HepG2 (cell line): ENCODE measurements at regions not wholly inside any gene's neighbourhood (a gene's known extent, or its start where the extent isn't known, plus 50 kb on each side); places are given as distances from the start of the nearest gene placed in this dataset.

Experiments used
- ATAC-seq: fragments of 200-7000 bp; cut with Tn5 transposase; 3 replicates; pipeline ENCODE4 v1.9.1; 2020; ENCODE audit warnings: mild to moderate bottlenecking, moderate library complexity
- BruUV-seq: library from RNA; stranded (reverse); fragments of 400-500 nt; replicated peaks from 2 replicates; lab custom pipeline; 2021; lab: Mats Ljungman, UMichigan
- CTCF ChIA-PET: fragments of 300-600 bp; formaldehyde crosslinking; extraction: SDS; loops from one replicate; lab custom pipeline; 2021; ENCODE audit warnings: low total read pairs, inconsistent platforms, low intra/inter-chr PET ratio; lab: Yijun Ruan, JAX
- POLR2A ChIA-PET: fragments of 350-600 bp; sonication (Branson Sonifier 250); formaldehyde crosslinking; loops from one replicate; lab custom pipeline; 2020; ENCODE audit warnings: antibody characterized with exemption, inconsistent platforms; lab: Yijun Ruan, JAX
- DNase-seq: peaks from one replicate; pipeline ENCODE4 v3.0.0-alpha.2; 2015; ENCODE audit warnings: low spot score
- FAIRE-seq: peaks from 3 replicates; lab custom pipeline; 2011; peaks lifted over from hg19 to GRCh38; lab: Jason Lieb, UNC
- H2AFZ ChIP-seq: one replicate; pipeline ENCODE4 v1.6.1; 2011; ENCODE audit warnings: low read length, inconsistent platforms
- H3K27ac ChIP-seq: fragments of 300-600 bp; 3 replicates; pipeline ENCODE4 v1.8.0; 2011; ENCODE audit warnings: mixed run types, mild to moderate bottlenecking, mixed read lengths, low read length, inconsistent platforms; ENCODE audit not compliant: insufficient read depth; ENCODE audit errors: extremely low read length
- H3K27me3 ChIP-seq, 2 experiments: fragments of 200-600 bp in 1 of 2; 2 replicates in 1 of 2; 3 replicates in 1 of 2; pipeline versions ENCODE4 v1.6.0 to v1.8.0; 2011; ENCODE audit warnings: low read length in 2 of 2, mild to moderate bottlenecking in 2 of 2, moderate library complexity in 2 of 2, inconsistent platforms in 1 of 2; ENCODE audit not compliant: insufficient read depth in 2 of 2, control insufficient read depth in 1 of 2
- H3K36me3 ChIP-seq, 2 experiments: fragments of 200-600 bp in 1 of 2; replicated peaks in 1 of 2; 2 replicates in 1 of 2; 3 replicates in 1 of 2; pipeline versions ENCODE4 v1.5.1 to v1.8.0; 2011; ENCODE audit warnings: low read length in 2 of 2, inconsistent platforms in 1 of 2; ENCODE audit not compliant: insufficient read depth in 2 of 2, control insufficient read depth in 1 of 2
- H3K4me1 ChIP-seq: 2 replicates; pipeline ENCODE4 v1.5.1; 2012; ENCODE audit warnings: low read length, inconsistent platforms; ENCODE audit not compliant: insufficient read depth
- H3K4me2 ChIP-seq: 2 replicates; pipeline ENCODE4 v1.6.0; 2011; ENCODE audit warnings: low read depth, low read length, inconsistent platforms
- H3K4me3 ChIP-seq, 3 experiments: fragments of 200-600 bp in 1 of 3; sonication (generic), shearing (Covaris generic) in 1 of 3; replicated peaks in 1 of 3; 2 replicates each; pipeline ENCODE4 v1.5.1; 2011 to 2016; ENCODE audit warnings: low read length in 3 of 3, inconsistent platforms in 2 of 3, low read depth in 2 of 3, mild to moderate bottlenecking in 2 of 3, control low read depth in 1 of 3, mixed read lengths in 1 of 3; ENCODE audit not compliant: insufficient read depth in 1 of 3
- H3K79me2 ChIP-seq: one replicate; pipeline ENCODE4 v1.6.1; 2011; ENCODE audit warnings: low read length, inconsistent platforms; ENCODE audit not compliant: insufficient read depth
- H3K9ac ChIP-seq: 2 replicates; pipeline ENCODE4 v1.6.0; 2011; ENCODE audit warnings: mild to moderate bottlenecking, low read depth, low read length, inconsistent platforms; ENCODE audit not compliant: insufficient read depth
- H3K9me3 ChIP-seq: 2 replicates; pipeline ENCODE4 v1.5.1; 2012; ENCODE audit warnings: mild to moderate bottlenecking, low read length
- H4K20me1 ChIP-seq: 2 replicates; pipeline ENCODE4 v1.6.0; 2011; ENCODE audit warnings: inconsistent platforms, mild to moderate bottlenecking, low read length, moderate library complexity; ENCODE audit not compliant: insufficient read depth
- ERF ChIP-seq: IDR thresholded peaks from 2 replicates; pipeline ENCODE4 v1.6.1; 2018; ENCODE audit warnings: missing biosample characterization, missing genetic modification reagents
- ETV5 ChIP-seq: IDR thresholded peaks from 2 replicates; pipeline ENCODE4 v1.6.1; 2018; ENCODE audit warnings: missing biosample characterization, missing genetic modification reagents, inconsistent platforms, borderline replicate concordance
- FOXK1 ChIP-seq: sonication (generic); formaldehyde crosslinking; IDR thresholded peaks from 2 replicates; pipeline ENCODE4 v1.4.0; 2020; ENCODE audit warnings: low read depth, missing genetic modification reagents, borderline replicate concordance
- MIXL1 ChIP-seq: IDR thresholded peaks from 2 replicates; pipeline ENCODE4 v1.6.1; 2016
- RFX3 ChIP-seq: IDR thresholded peaks from 2 replicates; pipeline ENCODE4 v1.6.1; 2016; ENCODE audit warnings: missing biosample characterization, missing genetic modification reagents
- SP140L ChIP-seq: sonication (generic); formaldehyde crosslinking; IDR thresholded peaks from 2 replicates; pipeline ENCODE4 v1.4.0; 2020; ENCODE audit warnings: missing genetic modification reagents, borderline replicate concordance
- ZMAT3 ChIP-seq: sonication (generic); formaldehyde crosslinking; conservative IDR thresholded peaks from 2 replicates; pipeline ENCODE4 v1.7.0; 2021; ENCODE audit warnings: missing genetic modification reagents
- ZNF430 ChIP-seq: sonication (generic); formaldehyde crosslinking; IDR thresholded peaks from 2 replicates; pipeline ENCODE4 v1.9.0; 2021; ENCODE audit warnings: mild to moderate bottlenecking, missing genetic modification reagents
- WGBS: methylation state at CpG from one replicate; pipeline ENCODE4 v1.1.6; 2017; ENCODE audit warnings: low lambda C conversion rate; 5-methylcytosine and 5-hydroxymethylcytosine counted together
- in situ Hi-C: cut with HindIII; loops from 2 replicates; pipeline ENCODE4 v1.10.0; 2017; ENCODE audit warnings: low pct_unique_long_range_greater_than_20kb; ENCODE audit not compliant: extremely low pct_ligation_motif_present
- intact Hi-C: fragments of 100-400 bp; cut with micrococcal nuclease; formaldehyde crosslinking; loops from one replicate; pipeline ENCODE4 v1.10.0; 2022; ENCODE audit not compliant: unreplicated experiment
- TF ChIP-seq, protein P1 (sequence below): sonication (generic); formaldehyde crosslinking; IDR thresholded peaks from 2 replicates; pipeline ENCODE4 v1.9.0; 2021; ENCODE audit warnings: missing genetic modification reagents, borderline replicate concordance

DNA sequence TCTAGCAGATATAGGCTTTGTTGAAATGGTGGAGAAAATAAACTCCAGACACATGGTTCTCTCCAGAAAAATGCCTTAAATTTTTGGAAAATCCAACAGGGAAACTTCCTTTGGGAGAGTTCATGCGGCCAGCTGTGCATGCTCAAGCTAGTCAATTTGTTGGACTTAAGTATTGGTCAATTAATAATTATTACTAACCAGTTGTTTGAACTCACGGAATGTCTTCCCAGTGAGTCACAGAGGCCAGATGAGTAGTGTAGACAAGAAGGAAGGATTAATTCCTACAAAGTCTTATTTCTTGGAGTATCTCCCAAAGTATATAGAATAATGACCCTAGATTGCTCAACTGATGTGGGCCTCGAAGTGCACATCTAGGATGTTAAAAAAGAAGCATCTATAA lies 103.6 kb downstream of the MACIR start:
- BruUV-seq, result no TSS peak
- H2AFZ ChIP-seq, result no peak overlapping the region
- H3K4me2 ChIP-seq, result no peak overlapping the region
- H3K79me2 ChIP-seq, result no peaks in the 10 kb centered on the region
- in situ Hi-C loops, result no loop called here
- H3K27me3 ChIP-seq, result no peaks in the 10 kb centered on the region; a peak in 1 of 5 replicates
- no peaks in the 10 kb centered on the region for H3K4me1 ChIP-seq
- H3K9ac ChIP-seq, result no peak overlapping the region
- no peak overlapping the region for H3K27ac ChIP-seq
- FAIRE-seq, result no peak
- no peaks in the 10 kb centered on the region for H3K9me3 ChIP-seq
- intact Hi-C loops, result no loop called here
- no peak for DNase-seq
- 17% methylated on average over 3 of the region's 3 CpGs for WGBS
- POLR2A ChIA-PET, result no interaction called here
- TF ChIP-seq RFX3 (CRISPR knock-in tag) (no peak), ETV5 (CRISPR knock-in tag) (no peak), ERF (no peak), SP140L (CRISPR knock-in tag) (no peak), ZMAT3 (CRISPR knock-in tag) (no peak), FOXK1 (CRISPR knock-in tag) (no peak), ZNF430 (no peak)
- TF ChIP-seq, protein P1, sequence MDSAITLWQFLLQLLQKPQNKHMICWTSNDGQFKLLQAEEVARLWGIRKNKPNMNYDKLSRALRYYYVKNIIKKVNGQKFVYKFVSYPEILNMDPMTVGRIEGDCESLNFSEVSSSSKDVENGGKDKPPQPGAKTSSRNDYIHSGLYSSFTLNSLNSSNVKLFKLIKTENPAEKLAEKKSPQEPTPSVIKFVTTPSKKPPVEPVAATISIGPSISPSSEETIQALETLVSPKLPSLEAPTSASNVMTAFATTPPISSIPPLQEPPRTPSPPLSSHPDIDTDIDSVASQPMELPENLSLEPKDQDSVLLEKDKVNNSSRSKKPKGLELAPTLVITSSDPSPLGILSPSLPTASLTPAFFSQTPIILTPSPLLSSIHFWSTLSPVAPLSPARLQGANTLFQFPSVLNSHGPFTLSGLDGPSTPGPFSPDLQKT, result no peak
- TF ChIP-seq, all 625 proteins: peak for 0
- Histone ChIP-seq H3K4me3 (no peak overlapping the region), H4K20me1 (no peaks in the 10 kb centered on the region), H3K36me3 (no peaks in the 10 kb centered on the region)
- no peak for ATAC-seq
- CTCF ChIA-PET, result no interaction called here

GRCh38 chr5:103360475-103360874 lies 101.9 kb downstream of the MACIR start:
- TF ChIP-seq MIXL1 (CRISPR knock-in tag), result no peak
- TF ChIP-seq, all 625 proteins: peak for 0
- intact Hi-C loops, result no loop called here
- ChIA-PET CTCF (no interaction called here), POLR2A (no interaction called here)
- H3K36me3 ChIP-seq, result no peaks in the 10 kb centered on the region
- no peak overlapping the region for H3K4me3 ChIP-seq
- no peaks in the 10 kb centered on the region for H3K4me1 ChIP-seq
- no peak overlapping the region for H2AFZ ChIP-seq
- no peaks in the 10 kb centered on the region for H3K9me3 ChIP-seq
- H3K27me3 ChIP-seq, result no peaks in the 10 kb centered on the region; a peak in 1 of 5 replicates
- H3K79me2 ChIP-seq, result no peaks in the 10 kb centered on the region
- no peak for FAIRE-seq
- in situ Hi-C loops, result no loop called here
- BruUV-seq, result no TSS peak
- ATAC-seq, result no peak
- H3K4me2 ChIP-seq, result no peak overlapping the region
- H3K27ac ChIP-seq, result no peak overlapping the region
- H3K9ac ChIP-seq, result no peak overlapping the region
- H4K20me1 ChIP-seq, result no peaks in the 10 kb centered on the region
- no peak for DNase-seq
